Endothelial cell of umbilical vein (primary cell): ENCODE measurements at regions not wholly inside any gene's neighbourhood (a gene's known extent, or its start where the extent isn't known, plus 50 kb on each side); places are given as distances from the start of the nearest gene placed in this dataset.

ENCODE experiments used
- POLR2AphosphoS5 ChIP-seq: IDR thresholded peaks from 2 replicates; pipeline ENCODE4 v1.6.1; 2012; ENCODE audit warnings: low read depth, mild to moderate bottlenecking, control low read depth, low read length, moderate library complexity; ENCODE audit not compliant: insufficient read depth
- TF ChIP-seq, protein P1 (sequence below), 2 donors: IDR thresholded peaks; 1 replicate in 1 of 2; 2 replicates in 1 of 2; pipeline ENCODE4 v1.5.1; 2011; ENCODE audit warnings: low read length in 2 of 2, mild to moderate bottlenecking in 2 of 2, moderate library complexity in 2 of 2, control low read depth in 1 of 2, inconsistent platforms in 1 of 2, low read depth in 1 of 2; ENCODE audit not compliant: insufficient read depth in 1 of 2; ENCODE audit errors: extremely low read depth in 1 of 2

DNA sequence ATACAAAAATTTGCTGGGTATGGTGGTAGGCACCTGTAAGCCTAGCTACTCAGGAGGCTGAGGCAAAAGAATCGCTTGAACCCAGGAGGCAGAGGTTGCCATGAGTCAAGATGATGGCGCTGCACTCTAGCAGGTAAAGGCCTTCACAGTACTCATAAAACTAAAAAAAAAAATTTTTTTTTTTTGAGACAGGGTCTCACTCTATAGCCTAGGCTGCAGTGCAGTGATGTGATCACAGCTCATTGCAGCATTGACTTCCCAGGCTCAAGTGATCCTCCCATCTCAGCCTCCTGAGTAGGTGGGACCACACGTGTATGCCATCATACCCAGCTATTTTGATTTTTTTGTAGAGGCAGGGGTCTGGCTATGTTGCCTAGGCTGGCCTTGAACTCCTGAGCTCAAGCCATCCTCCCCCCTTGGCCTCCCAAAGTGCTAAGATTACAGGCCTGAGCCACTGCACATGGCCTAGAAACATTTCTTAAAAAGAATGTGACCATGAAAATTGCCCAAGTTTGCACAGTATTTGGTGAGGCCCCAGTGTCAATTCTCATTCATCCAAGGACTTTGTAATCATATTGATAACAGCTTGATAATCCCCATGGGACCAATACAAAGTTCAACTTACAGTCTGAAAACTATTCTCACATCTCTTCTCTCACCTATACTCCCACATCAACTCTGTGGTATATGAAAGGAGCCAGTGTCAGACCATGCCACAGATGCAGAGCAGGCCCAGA lies 64.2 kb upstream of the MYCN start:
- TF ChIP-seq, protein P1, sequence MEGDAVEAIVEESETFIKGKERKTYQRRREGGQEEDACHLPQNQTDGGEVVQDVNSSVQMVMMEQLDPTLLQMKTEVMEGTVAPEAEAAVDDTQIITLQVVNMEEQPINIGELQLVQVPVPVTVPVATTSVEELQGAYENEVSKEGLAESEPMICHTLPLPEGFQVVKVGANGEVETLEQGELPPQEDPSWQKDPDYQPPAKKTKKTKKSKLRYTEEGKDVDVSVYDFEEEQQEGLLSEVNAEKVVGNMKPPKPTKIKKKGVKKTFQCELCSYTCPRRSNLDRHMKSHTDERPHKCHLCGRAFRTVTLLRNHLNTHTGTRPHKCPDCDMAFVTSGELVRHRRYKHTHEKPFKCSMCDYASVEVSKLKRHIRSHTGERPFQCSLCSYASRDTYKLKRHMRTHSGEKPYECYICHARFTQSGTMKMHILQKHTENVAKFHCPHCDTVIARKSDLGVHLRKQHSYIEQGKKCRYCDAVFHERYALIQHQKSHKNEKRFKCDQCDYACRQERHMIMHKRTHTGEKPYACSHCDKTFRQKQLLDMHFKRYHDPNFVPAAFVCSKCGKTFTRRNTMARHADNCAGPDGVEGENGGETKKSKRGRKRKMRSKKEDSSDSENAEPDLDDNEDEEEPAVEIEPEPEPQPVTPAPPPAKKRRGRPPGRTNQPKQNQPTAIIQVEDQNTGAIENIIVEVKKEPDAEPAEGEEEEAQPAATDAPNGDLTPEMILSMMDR (IDR thresholded peaks at IDR 0.05; ENCODE audit: extremely low read depth in 1 of 2, insufficient read depth in 1 of 2, low read depth in 1 of 2, low read length in 2 of 2), result no peak
- no peak for TF ChIP-seq POLR2AphosphoS5
